HG03558 (cell line): ENCODE measurements at regions not wholly inside any gene's neighbourhood (a gene's known extent, or its start where the extent isn't known, plus 50 kb on each side); places are given as distances from the start of the nearest gene placed in this dataset.

ENCODE experiments used
- ATAC-seq: cut with Tn5 transposase; IDR thresholded peaks from one replicate; pipeline ENCODE4 v1.9.1; 2021; ENCODE audit warnings: moderate number of reproducible peaks; ENCODE audit not compliant: unreplicated experiment; ENCODE audit errors: extremely low read depth

GRCh38 chr3:31129241-31129640 lies 234.8 kb upstream of the GADL1 start:
- ATAC-seq = no peak

DNA sequence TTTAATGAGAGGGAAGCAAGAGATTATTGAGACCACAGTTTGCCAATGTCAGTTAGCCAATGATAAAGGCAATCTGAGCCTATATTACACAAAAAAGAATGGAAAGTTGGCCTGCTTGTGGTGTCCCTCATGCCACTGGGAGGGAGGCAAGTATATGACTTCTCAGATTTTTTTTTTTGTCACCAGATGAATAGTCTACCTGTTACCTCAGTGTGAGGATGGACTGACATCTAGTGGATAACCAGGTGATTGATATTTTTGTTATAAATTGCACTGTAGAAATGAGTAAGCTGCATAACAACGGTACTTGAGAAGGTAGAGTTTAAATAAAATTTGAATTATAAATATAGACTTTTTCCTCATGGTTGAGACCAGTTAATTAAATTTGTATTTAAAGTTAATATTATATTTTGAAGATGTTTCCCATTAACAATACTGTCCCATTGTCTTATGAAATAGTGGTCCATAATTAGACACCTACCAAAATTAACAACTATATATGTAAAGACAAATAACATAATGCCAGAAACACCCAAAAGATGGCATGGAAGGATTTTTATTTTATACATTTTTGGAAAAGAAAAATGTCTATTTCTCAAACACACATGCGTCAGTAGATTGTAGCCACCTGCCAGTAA lies 237.8 kb upstream of the GADL1 start:
- no peak for ATAC-seq

DNA sequence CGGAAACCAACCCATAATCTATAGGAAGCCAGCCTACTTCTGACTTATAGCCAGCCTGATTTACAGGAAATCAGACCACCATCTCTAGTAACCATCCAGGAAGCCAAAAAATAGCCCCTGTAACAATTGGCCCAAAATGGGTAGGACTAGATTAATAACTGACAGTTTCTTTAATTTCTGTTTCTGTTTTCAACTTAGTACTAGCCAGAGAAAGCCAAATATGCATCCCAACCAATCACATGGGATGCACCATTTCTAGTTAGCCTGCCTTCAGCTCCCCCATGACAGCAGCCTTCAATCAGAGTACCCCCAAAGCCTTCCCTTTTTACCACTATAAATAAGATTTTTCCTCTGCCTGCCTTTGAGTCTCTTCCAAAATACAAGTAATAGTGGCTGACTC lies 239.1 kb upstream of the GADL1 start:
- no peak for ATAC-seq

GRCh38 chr3:31135546-31135945 lies 241.1 kb upstream of the GADL1 start:
- ATAC-seq = no peak

DNA sequence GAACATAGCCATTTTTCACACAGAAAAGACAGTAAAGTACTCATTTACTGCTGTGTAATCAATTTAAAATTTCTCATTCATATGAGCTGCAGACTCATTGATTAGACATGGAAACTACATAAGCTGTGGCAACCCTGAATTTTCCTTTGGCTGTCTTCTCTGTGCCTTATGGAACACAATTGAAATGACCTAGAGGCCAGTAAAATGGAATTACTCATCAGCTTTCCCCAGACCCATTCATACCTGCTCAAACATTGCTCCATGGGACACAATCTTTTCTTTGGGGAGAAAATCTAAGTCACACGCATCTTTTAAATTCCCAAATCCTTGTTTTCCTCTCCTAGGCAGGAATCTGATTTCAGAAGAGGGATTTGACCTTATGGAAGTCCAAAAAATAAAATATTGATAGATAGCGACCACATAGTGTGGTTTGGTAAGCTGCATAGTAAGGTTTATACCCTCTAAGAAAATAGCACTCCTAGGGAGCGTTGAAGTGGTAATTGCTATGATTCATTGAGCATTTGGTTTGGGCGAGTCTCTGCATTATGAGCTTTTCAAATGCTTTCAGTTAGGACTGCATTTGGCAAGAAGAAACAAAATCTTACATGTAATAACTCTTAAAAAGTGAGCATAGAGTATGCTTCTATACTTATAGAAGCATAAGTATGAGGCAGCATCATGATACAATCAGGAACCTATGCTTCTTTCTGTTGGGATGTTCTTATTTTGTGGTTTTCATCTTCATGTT lies 243.4 kb upstream of the GADL1 start:
- no peak for ATAC-seq

DNA sequence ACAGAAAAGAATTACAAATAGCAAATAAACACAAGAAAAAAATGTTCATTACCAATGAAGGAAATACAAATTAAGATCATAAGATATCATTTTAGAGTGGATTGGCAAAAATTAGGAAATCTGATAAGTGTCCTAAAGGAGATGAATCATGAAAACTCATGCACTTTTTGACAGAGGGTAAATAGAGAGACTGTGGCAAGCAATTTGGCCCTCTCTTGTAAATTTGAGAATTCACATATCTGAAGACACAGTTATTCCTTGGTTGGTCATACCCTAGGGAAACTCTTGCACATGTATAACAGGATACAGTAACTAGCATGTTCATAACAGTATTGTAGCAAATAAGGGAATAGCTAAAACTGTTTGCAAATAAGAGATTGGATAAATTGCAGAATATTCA lies 246.0 kb upstream of the GADL1 start:
- ATAC-seq = no peak

DNA sequence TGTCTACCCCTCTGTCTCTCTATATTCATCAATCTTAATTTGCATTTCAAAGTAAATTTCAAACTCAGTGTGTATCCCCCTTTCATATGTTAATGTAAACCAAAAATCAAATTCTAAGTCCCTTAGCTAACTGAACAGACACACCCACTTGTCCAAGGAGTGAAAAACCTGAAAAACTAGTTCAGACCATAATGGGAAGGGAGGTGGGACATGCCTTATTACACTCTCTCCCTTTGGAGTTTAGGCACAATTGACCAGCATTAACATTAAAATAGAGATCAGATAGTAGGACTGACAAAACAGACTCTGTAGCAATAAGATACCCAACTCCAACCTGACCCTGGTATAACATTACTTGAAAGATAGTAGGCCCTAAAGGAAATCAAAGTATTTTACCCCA lies 247.7 kb upstream of the GADL1 start:
- ATAC-seq = no peak

DNA sequence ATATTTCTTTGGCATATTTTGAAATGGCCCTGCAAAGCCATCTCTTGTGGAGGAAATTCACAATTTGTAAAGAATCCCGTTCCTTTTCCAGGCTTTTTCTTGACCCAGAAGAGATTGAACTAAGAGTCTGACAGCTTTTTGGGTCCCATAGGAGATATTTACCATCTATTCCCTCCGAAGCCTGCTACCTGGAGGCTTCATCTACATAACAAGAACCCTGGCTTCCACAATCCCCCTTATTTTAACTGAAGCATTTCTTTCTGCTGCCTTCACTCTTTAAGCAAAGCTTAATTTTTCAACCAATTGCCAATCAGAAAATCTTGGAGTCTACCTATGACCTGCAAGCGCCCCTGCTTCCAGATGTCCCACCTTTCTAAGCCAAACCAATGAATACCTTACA lies 248.1 kb upstream of the GADL1 start:
- no peak for ATAC-seq

DNA sequence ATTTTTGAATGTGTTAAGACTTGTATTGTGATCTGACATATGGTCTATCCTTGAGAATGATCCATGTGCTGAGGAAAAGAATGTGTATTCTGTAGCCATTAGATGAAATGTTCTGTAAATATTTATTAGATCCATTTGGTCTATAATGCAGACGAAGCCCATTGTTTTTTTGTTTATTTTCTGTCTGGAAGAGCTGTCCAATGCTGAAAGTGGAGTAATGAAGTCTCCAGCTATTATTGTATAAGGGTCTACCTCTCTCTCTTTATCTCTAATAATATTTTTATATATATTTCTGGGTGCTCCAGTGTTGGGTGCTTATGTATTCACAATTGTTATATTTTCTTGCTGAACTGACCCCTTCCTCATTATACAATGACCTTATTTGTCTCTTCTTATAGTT lies 250.6 kb upstream of the GADL1 start:
- ATAC-seq = no peak

GRCh38 chr3:31147550-31147949 lies 253.1 kb upstream of the GADL1 start:
- no peak for ATAC-seq

- ATAC-seq = no peak
These were observed 262.7 kb upstream of the GADL1 start for GRCh38 chr3:31157047-31157694.

GRCh38 chr3:31157893-31158620 lies 263.6 kb upstream of the GADL1 start:
- ATAC-seq = no peak

DNA sequence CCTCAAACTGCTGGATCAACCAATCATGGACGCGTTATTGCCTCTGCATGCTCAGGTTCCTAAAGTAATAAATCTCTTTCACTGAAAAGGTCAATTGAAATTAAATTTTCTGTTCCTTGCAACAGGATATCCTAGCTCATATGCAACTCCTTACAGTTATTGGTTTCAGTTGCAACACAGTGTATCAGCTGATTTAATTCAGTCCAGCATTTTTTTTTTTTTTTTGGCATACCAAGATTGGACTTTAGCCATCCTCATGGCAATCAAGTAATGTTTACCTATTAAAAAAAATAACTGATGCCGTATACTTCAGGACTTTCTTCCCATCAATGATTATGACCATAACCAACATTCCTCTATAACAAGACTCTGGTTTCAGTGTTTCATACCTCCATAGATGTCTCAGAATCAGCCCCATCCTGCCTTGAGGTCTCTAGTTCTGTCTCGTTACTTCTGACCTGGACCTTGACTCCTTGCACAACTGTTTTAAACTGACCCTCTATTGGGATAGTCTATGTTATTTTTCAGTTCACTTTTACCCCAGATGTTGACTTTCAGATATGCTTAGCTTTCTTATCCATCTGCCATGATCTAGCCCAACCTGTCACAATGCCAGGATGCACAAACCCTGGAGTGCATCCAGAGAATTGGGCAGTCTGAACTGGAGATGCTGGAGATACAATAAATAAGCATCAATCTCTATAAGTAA lies 265.0 kb upstream of the GADL1 start:
- ATAC-seq = no peak

- no peak for ATAC-seq
These were observed 267.4 kb upstream of the GADL1 start for GRCh38 chr3:31161889-31162288.

GRCh38 chr3:31164381-31164780 lies 269.9 kb upstream of the GADL1 start:
- no peak for ATAC-seq

DNA sequence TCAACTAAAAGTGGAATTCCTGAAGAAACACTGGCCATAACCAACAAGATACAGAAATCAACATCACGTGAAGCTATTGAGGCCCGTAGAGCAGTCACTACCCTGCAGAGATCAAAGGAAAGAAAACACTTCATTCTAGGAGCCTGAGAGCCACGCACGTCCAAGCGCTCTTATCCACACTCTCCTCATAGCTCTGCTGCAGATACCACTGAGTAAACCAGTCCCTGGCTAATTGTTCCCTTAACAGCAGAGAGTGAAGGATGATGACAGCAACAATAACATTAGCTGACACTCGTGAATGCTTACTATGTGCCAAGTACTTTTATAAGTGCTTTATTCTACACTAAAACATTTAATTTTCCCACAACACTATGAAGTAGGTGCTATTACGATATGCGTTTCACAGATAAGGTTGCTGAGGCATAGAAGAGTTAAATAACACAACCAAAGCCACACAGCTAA lies 271.0 kb upstream of the GADL1 start:
- ATAC-seq = no peak

- ATAC-seq = no peak
These were observed 271.9 kb upstream of the GADL1 start for GRCh38 chr3:31166249-31166885.

GRCh38 chr3:31167666-31168065 lies 273.2 kb upstream of the GADL1 start:
- ATAC-seq = no peak

GRCh38 chr3:31170932-31171670 lies 276.6 kb upstream of the GADL1 start:
- ATAC-seq = no peak
